ENCODE measurements at regions not wholly inside any gene's neighbourhood (a gene's known extent, or its start where the extent isn't known, plus 50 kb on each side); places are given as distances from the start of the nearest gene placed in this dataset.
"Not testable (repeated sequence)": the region's sequence is repeated elsewhere in the genome, so short reads cannot be mapped to it uniquely, and the experiment has no call there.

DNA sequence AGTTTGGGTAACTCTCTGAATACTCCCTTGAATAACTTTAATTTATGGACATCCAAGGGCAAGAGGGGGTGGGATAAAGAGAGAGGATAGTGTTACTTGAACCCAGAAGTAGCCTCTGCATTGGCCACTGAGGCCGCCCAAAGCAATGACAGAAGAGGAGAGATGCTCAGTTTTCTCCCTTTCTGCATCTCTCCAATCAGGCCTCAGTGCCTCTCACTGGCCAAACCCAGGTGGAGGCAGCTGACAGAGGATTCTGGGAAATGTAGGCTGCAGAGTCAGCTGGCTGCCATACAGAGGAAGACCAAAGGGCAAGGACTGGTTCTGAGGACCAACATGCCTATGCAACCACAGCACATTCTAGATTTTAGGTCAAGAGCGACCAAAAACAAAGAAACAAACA is 719.4 kb downstream of the MAT2B start:
- Mint-ChIP-seq H3K36me3 (no peaks in the 10 kb centered on the region), H3K27ac (no peak overlapping the region), H3K9me3 (peaks cover 1 to 5% of the 10 kb centered on the region in 2 donors), H3K4me3 (no peak overlapping the region), H3K27me3 (no peaks in the 10 kb centered on the region), H3K4me1 (no peaks in the 10 kb centered on the region)
- ATAC-seq (replicated peaks), result no peak
- DNase-seq, result no peak

DNA sequence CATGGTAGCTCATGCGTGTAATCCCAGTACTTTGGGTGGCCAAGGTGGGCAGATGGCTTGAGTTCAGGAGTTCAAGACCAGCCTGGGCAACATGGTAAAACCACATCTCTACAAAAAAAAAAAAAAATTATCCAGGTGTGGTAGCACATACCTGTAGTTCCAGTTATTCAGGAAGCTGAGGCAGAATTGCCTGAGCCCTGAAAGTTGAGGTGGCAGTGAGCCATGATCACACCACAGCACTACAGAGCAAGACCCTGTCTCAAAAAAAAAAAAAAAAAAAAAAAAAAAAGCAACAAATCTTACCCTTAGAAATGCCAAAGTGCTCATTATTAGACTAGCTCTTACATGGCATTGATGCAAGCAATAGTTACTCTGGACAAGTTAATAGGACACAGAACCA is 724.9 kb downstream of the MAT2B start:
- Mint-ChIP-seq H3K4me1 (peaks cover 0 to 3% of the 10 kb centered on the region in 2 donors), H3K36me3 (no peaks in the 10 kb centered on the region), H3K4me3 (no peak overlapping the region), H3K9me3 (peaks cover 1 to 5% of the 10 kb centered on the region in 2 donors), H3K27me3 (peaks cover 0 to 4% of the 10 kb centered on the region in 2 donors), H3K27ac (no peak overlapping the region)
- no peak for DNase-seq
- ATAC-seq (replicated peaks), result no peak

- peaks cover 0 to under 1% of the 10 kb centered on the region in 2 donors for H3K9me3 Mint-ChIP-seq
- H3K4me1 Mint-ChIP-seq, result peaks cover 0 to 9% of the 10 kb centered on the region in 2 donors
- H3K27ac Mint-ChIP-seq, result no peak overlapping the region
- no peaks in the 10 kb centered on the region for H3K36me3 Mint-ChIP-seq
- no peak for DNase-seq
- ATAC-seq (replicated peaks), result no peak
- no peak overlapping the region for H3K4me3 Mint-ChIP-seq
- H3K27me3 Mint-ChIP-seq, result peaks cover 0 to 4% of the 10 kb centered on the region in 2 donors
Measured at GRCh38 chr5:164233791-164234190, 728.4 kb downstream of the MAT2B start.

GRCh38 chr5:164234321-164234720 is 728.9 kb downstream of the MAT2B start:
- no peak overlapping the region for H3K27ac Mint-ChIP-seq
- no peak for ATAC-seq (replicated peaks)
- H3K36me3 Mint-ChIP-seq, result no peaks in the 10 kb centered on the region
- DNase-seq, result no peak
- no peak overlapping the region for H3K4me3 Mint-ChIP-seq
- H3K9me3 Mint-ChIP-seq, result no peaks in the 10 kb centered on the region
- H3K4me1 Mint-ChIP-seq, result peaks cover 0 to 9% of the 10 kb centered on the region in 2 donors
- peaks cover 0 to 4% of the 10 kb centered on the region in 2 donors for H3K27me3 Mint-ChIP-seq

DNA sequence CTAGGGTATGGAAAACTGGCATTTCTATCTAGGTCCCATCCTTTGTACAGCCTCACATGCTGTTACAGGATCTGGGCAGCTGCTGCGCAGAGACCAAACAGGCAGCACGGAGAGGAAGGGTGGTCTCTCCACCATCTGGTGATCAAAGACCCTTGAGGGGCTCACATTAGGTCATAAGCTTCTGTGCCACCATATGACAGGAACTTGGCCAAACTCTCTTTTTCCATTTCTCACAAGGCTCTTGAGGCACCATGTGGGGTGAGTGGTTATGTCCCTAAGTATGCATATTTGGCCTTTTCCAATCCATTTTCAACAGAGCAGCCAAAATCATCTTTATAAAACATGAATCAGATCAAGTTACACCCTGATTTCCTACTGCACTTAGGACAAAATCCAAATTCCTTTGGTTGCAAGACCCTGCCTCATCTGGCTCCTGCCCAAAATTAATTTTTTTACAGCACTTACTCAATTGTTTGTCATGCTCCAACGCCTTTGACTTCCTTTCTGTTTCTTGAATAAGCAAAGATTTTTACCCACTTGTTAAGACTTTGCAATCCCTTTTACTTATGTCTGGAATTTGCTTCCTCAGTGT is 730.0 kb downstream of the MAT2B start:
- Mint-ChIP-seq H3K4me3 (no peak overlapping the region), H3K36me3 (no peaks in the 10 kb centered on the region), H3K4me1 (peaks cover 0 to 9% of the 10 kb centered on the region in 2 donors), H3K27me3 (peaks cover 0 to 4% of the 10 kb centered on the region in 2 donors), H3K27ac (no peak overlapping the region), H3K9me3 (no peaks in the 10 kb centered on the region)
- ATAC-seq (replicated peaks), result no peak
- DNase-seq, result no peak

DNA sequence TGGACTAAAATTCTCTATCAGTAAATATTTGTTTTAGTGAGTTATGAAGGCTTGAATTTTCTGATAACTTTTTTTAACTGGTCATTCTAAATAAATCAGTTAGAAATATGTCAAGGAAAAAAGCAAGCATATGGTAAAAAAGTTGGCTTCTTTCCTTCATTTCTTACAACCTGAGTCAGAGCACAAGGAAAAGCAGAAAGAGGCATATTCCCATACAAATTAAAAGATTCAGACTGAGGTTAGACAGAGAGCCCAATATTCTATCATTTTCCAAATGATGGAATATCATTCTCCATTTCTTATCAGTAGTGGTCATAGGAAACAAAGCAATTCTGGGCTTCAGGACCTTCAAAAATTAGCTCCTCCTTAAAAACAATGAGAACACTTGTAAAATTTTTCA is 732.1 kb downstream of the MAT2B start:
- Mint-ChIP-seq H3K9me3 (no peaks in the 10 kb centered on the region), H3K27ac (no peak overlapping the region), H3K36me3 (no peaks in the 10 kb centered on the region), H3K4me1 (peaks cover 0 to 9% of the 10 kb centered on the region in 2 donors), H3K4me3 (no peak overlapping the region), H3K27me3 (no peaks in the 10 kb centered on the region)
- no peak for DNase-seq
- no peak for ATAC-seq (replicated peaks)

GRCh38 chr5:164251781-164252180 is 746.4 kb downstream of the MAT2B start:
- H3K27me3 Mint-ChIP-seq, H3K4me1 Mint-ChIP-seq: not testable (repeated sequence)

DNA sequence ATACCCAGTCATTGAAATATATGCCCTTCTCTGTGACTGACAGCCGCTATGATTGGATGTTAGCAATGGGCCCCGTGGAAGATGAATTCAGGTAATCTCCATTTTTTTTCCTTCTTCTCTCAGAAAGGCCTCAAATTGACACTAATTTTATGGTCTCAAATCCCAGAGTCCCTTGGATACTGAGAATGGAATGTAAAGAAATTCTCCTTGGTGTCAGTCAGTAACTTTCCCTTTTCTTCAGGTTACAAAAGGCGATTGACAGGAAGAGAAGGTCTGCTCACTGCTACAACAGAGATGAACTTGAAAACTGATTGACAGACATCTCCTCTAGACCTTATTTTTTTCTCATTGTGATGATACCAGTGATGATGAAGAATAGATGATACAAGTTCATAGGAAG is 748.3 kb downstream of the MAT2B start:
- ATAC-seq (replicated peaks), result no peak

More at GRCh38 chr5:164251781-164252180, 746.4 kb downstream of the MAT2B start:
- DNase-seq; H3K4me3 Mint-ChIP-seq; ATAC-seq (replicated peaks); H3K9me3 Mint-ChIP-seq; H3K36me3 Mint-ChIP-seq; H3K27ac Mint-ChIP-seq: not testable (repeated sequence)

DNA sequence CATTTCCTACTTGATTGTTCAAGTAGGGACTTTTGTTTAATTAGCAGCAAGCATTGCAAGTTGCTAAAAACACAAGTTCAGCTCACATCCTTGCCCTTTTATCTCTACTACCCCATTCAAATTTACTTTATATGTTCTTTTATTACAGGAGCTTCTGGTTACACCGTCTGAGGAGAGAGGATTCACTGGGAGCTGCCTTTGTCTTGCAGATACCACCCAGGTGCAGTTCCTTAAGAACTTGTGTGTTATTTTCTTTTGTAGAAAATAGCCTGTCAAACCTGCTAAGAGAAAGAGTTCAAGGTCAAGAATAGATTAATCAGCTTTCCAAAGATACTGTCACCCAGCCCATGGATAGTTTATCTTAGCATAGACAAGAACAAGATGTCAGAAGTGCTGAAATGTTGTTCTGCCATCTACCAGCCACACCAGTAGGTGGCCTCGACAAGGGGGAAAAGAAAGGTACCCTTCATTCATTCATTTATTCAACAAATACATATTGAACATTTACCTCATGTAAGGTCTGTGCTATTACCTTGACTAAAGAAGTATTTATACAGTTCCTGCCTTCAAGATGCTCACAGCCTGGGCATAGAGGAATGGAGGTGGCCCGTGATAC is 750.3 kb downstream of the MAT2B start:
- no peaks in the 10 kb centered on the region for H3K27me3 Mint-ChIP-seq
- no peak overlapping the region for H3K4me3 Mint-ChIP-seq
- ATAC-seq (replicated peaks) (no peak), DNase-seq (no peak)
- peaks cover 0 to 2% of the 10 kb centered on the region in 2 donors for H3K9me3 Mint-ChIP-seq
- no peaks in the 10 kb centered on the region for H3K36me3 Mint-ChIP-seq
- peaks cover 2 to 7% of the 10 kb centered on the region in 2 donors for H3K4me1 Mint-ChIP-seq
- H3K27ac Mint-ChIP-seq, result no peak overlapping the region

More for the DNA sequence above, 748.3 kb downstream of the MAT2B start:
- peaks cover 0 to 2% of the 10 kb centered on the region in 2 donors for H3K9me3 Mint-ChIP-seq
- no peak overlapping the region for H3K4me3 Mint-ChIP-seq
- H3K4me1 Mint-ChIP-seq, result peaks cover 2 to 7% of the 10 kb centered on the region in 2 donors
- H3K27ac Mint-ChIP-seq, result no peak overlapping the region
- no peaks in the 10 kb centered on the region for H3K27me3 Mint-ChIP-seq
- H3K36me3 Mint-ChIP-seq, result no peaks in the 10 kb centered on the region
- no peak for DNase-seq

GRCh38 chr5:164256351-164256750 is 750.9 kb downstream of the MAT2B start:
- Mint-ChIP-seq H3K9me3 (peaks cover 0 to 2% of the 10 kb centered on the region in 2 donors), H3K27ac (no peak overlapping the region), H3K27me3 (no peaks in the 10 kb centered on the region), H3K4me1 (peaks cover 2 to 7% of the 10 kb centered on the region in 2 donors), H3K4me3 (no peak overlapping the region), H3K36me3 (no peaks in the 10 kb centered on the region)
- DNase-seq (no peak), ATAC-seq (replicated peaks) (no peak)

GRCh38 chr5:164256954-164257353 is 751.5 kb downstream of the MAT2B start:
- ATAC-seq (replicated peaks), result no peak
- Mint-ChIP-seq H3K27ac (no peak overlapping the region), H3K4me1 (peaks cover 2 to 7% of the 10 kb centered on the region in 2 donors), H3K36me3 (no peaks in the 10 kb centered on the region), H3K27me3 (no peaks in the 10 kb centered on the region), H3K9me3 (no peaks in the 10 kb centered on the region), H3K4me3 (no peak overlapping the region)
- DNase-seq, result no peak

DNA sequence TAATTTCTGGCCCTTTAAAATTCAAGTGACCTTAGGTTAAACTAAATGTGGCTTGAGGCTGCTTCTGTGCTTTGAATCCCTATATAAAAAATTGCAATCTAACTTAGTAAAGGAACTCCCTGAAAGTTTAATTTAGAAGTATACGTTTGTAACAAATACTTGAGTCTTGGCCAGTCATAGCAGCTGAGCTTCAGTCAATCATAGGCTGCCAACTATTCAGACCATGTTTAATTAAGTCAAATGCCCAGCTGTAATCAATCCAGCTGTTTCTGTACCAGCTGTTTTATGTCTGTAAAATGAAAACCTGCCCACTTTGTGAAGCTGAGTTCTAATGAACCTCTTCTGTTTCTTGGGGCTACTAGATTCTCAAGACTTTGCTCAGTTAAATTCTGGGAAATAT is 760.1 kb downstream of the MAT2B start:
- ATAC-seq (replicated peaks) (no peak), DNase-seq (no peak)
- Mint-ChIP-seq H3K9me3 (peaks cover 6 to 7% of the 10 kb centered on the region in 2 donors), H3K27ac (no peak overlapping the region), H3K27me3 (no peaks in the 10 kb centered on the region), H3K4me1 (no peaks in the 10 kb centered on the region), H3K36me3 (no peaks in the 10 kb centered on the region), H3K4me3 (no peak overlapping the region)

DNA sequence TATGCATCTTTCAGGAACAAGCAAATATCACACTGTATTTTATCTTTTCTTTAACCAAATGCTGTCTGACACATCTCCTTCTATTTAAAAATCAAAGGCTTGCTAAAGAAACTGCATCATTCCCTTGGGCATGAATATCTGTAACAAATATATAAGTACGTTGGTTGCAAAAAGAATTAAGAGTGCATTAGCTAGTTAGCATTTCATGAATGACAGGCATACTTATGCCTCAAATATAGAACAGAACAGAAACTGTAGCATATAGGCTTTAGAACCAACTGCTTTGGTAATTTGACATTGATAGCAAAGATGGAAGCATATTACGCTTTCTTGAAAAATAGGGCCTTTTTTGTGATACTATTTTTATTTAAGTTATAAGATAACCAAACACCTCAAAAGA is 761.2 kb downstream of the MAT2B start:
- no peaks in the 10 kb centered on the region for H3K27me3 Mint-ChIP-seq
- H3K36me3 Mint-ChIP-seq, result no peaks in the 10 kb centered on the region
- no peak overlapping the region for H3K27ac Mint-ChIP-seq
- DNase-seq (no peak), ATAC-seq (replicated peaks) (no peak)
- H3K9me3 Mint-ChIP-seq, result peaks cover 6 to 7% of the 10 kb centered on the region in 2 donors
- no peak overlapping the region for H3K4me3 Mint-ChIP-seq
- H3K4me1 Mint-ChIP-seq, result no peaks in the 10 kb centered on the region

- DNase-seq (no peak), ATAC-seq (replicated peaks) (no peak)
- H3K9me3 Mint-ChIP-seq, result no peaks in the 10 kb centered on the region
Measured at GRCh38 chr5:164277720-164278119, 772.3 kb downstream of the MAT2B start.

DNA sequence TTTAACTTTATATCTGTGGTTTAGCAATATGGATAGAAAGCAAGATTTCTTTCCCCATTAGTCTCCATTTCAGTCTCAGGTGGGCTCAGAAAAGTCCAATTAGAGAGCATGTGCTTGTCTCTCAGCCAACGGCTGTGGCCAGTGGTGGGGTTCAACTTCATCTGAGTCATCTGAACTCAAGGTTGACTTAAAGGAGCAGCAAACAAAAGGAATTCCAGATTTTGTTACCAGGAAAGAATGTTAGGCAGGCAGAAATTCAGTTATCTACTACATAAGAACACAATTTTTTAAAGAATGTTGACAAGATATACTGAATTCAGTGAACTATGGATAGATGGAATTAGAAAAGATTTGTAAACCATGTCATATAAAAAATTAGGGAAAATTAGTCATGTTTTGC is 784.1 kb downstream of the MAT2B start:
- Mint-ChIP-seq H3K27me3 (no peaks in the 10 kb centered on the region), H3K9me3 (peaks cover 0 to 5% of the 10 kb centered on the region in 2 donors), H3K4me3 (no peak overlapping the region), H3K4me1 (no peaks in the 10 kb centered on the region), H3K36me3 (no peaks in the 10 kb centered on the region), H3K27ac (no peak overlapping the region)
- no peak for DNase-seq
- ATAC-seq (replicated peaks), result no peak

More at GRCh38 chr5:164277720-164278119, 772.3 kb downstream of the MAT2B start:
- Mint-ChIP-seq H3K27ac (no peak overlapping the region), H3K4me3 (no peak overlapping the region), H3K4me1 (no peaks in the 10 kb centered on the region), H3K27me3 (no peaks in the 10 kb centered on the region), H3K36me3 (no peaks in the 10 kb centered on the region)

Data from stimulated activated naive B cell treated with anti-CD40 and anti-IgM and Interleukin-4, amounts not matched to agents 10 μg/mL and 1 μg/mL and 100 μg/mL, for 72 hours (primary cell).